ENCODE measurements at regions not wholly inside any gene's neighbourhood (a gene's known extent, or its start where the extent isn't known, plus 50 kb on each side); places are given as distances from the start of the nearest gene placed in this dataset.

DNA sequence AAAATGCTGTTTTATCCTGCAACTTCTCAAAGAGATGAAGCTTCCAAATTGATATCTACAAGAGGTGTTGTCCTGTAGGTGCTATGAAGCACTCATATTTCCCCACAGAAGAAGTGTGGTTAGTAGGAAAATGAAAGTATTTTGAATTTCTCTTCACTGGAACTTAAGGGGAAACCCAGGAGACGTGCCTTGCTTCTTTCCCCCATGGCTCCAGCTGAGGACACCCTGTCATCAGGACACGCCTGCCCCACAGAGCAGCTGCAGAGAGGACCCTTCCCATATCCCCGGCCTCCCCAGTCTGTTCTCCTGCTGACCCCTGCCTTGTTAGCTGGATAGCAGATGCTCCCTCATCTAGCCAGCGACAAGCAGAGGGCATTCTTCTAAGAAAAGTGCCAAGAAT, 371.3 kb downstream of the COG6 start:
- TF ChIP-seq POLR2A (IDR thresholded peaks at IDR 0.05), result no peak
- TF ChIP-seq, protein P1, sequence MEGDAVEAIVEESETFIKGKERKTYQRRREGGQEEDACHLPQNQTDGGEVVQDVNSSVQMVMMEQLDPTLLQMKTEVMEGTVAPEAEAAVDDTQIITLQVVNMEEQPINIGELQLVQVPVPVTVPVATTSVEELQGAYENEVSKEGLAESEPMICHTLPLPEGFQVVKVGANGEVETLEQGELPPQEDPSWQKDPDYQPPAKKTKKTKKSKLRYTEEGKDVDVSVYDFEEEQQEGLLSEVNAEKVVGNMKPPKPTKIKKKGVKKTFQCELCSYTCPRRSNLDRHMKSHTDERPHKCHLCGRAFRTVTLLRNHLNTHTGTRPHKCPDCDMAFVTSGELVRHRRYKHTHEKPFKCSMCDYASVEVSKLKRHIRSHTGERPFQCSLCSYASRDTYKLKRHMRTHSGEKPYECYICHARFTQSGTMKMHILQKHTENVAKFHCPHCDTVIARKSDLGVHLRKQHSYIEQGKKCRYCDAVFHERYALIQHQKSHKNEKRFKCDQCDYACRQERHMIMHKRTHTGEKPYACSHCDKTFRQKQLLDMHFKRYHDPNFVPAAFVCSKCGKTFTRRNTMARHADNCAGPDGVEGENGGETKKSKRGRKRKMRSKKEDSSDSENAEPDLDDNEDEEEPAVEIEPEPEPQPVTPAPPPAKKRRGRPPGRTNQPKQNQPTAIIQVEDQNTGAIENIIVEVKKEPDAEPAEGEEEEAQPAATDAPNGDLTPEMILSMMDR (IDR thresholded peaks at IDR 0.05), result no peak
